ENCODE measurements at regions not wholly inside any gene's neighbourhood (a gene's known extent, or its start where the extent isn't known, plus 50 kb on each side); places are given as distances from the start of the nearest gene placed in this dataset.
"Not testable (repeated sequence)": the region's sequence is repeated elsewhere in the genome, so short reads cannot be mapped to it uniquely, and the experiment has no call there.

- not testable (repeated sequence) for TF ChIP-seq CTCF (IDR thresholded peaks at IDR 0.05); ZFX (IDR thresholded peaks at IDR 0.05; ENCODE audit: borderline replicate concordance)
These were observed 285.7 kb downstream of the CCDC74A start for GRCh38 chr2:131813378-131813777.
